Fibroblast of pulmonary artery (primary cell): ENCODE measurements at regions not wholly inside any gene's neighbourhood (a gene's known extent, or its start where the extent isn't known, plus 50 kb on each side); places are given as distances from the start of the nearest gene placed in this dataset.
"Not testable (repeated sequence)": the region's sequence is repeated elsewhere in the genome, so short reads cannot be mapped to it uniquely, and the experiment has no call there.

Experiments
- DNase-seq: peaks from one replicate; pipeline ENCODE4 v3.0.0-alpha.2; 2010; ENCODE audit warnings: low read depth
- H3K4me3 ChIP-seq: replicated peaks from 2 replicates; pipeline ENCODE4 v1.5.1; 2011; ENCODE audit warnings: low read depth, mild to moderate bottlenecking, control low read depth, low read length, moderate library complexity
- CTCF ChIP-seq: IDR thresholded peaks from 2 replicates; pipeline ENCODE4 v1.5.1; 2011; ENCODE audit warnings: mild to moderate bottlenecking, control low read depth, low read length, inconsistent platforms; ENCODE audit errors: missing control alignments

- TF ChIP-seq CTCF, result no peak
- no peak overlapping the region for H3K4me3 ChIP-seq
- no peak for DNase-seq
Observed at GRCh38 chr17:27009087-27009486, 284.8 kb upstream of the WSB1 start.

GRCh38 chr17:27010138-27010537 lies 283.8 kb upstream of the WSB1 start:
- H3K4me3 ChIP-seq, DNase-seq: not testable (repeated sequence)

GRCh38 chr17:27030552-27030951 lies 263.4 kb upstream of the WSB1 start:
- not testable (repeated sequence) for H3K4me3 ChIP-seq, DNase-seq

GRCh38 chr17:27038676-27039075 lies 255.2 kb upstream of the WSB1 start:
- H3K4me3 ChIP-seq, result no peak overlapping the region
- TF ChIP-seq CTCF, result no peak
- DNase-seq, result no peak

GRCh38 chr17:27045039-27045438 lies 248.9 kb upstream of the WSB1 start:
- not testable (repeated sequence) for H3K4me3 ChIP-seq, DNase-seq

- TF ChIP-seq CTCF, result no peak
- no peak overlapping the region for H3K4me3 ChIP-seq
- no peak for DNase-seq
Observed at GRCh38 chr17:27049104-27049784, 244.7 kb upstream of the WSB1 start.

GRCh38 chr17:27065588-27065987 lies 228.3 kb upstream of the WSB1 start:
- H3K4me3 ChIP-seq, result no peak overlapping the region
- DNase-seq, result no peak
- TF ChIP-seq CTCF, result no peak

GRCh38 chr17:27066315-27066714 lies 227.6 kb upstream of the WSB1 start:
- H3K4me3 ChIP-seq, result no peak overlapping the region
- TF ChIP-seq CTCF, result no peak
- DNase-seq, result no peak
